ENCODE measurements at regions not wholly inside any gene's neighbourhood (a gene's known extent, or its start where the extent isn't known, plus 50 kb on each side); places are given as distances from the start of the nearest gene placed in this dataset.

DNA sequence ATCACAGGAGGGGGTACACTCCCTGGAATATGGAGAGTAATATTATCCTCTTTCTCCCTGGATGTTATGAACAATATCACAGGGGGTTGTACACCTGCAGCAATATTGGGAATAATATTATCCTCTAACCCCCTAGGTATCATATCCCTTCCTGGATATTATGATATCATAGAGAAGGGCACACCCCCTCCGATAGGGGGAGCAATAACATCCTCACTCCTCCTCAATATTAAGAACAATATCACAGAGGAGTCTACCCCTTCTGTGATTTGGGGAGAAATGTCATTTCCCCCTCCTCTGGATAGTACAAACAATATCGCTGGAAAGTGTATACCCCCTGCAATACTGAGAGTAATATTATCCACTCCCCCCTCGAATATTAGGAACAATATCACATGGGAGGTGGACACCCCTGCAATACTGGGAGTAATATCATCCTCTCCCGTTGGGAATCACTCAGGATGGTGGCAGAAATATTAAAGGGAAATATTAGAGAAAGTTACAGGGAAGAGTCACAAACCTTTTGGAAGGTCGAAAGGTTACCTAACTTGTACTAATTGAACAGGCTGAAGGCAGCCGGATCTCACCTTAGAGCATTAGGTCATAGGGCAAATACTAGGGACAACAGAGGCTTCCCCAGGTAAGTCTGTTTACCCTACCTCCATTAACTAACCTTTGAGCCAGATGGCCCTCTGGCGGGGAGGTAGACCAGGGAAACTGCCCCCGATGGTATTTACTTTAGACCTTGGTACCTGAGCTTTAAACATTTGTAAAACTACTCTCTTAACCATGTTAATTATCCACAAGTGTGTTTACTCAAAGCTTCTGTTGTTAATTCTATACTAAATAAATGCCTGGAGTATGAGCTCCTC is 57.5 kb upstream of the FREM1 start:
- intact Hi-C loops (cut with micrococcal nuclease): no loop called here

DNA sequence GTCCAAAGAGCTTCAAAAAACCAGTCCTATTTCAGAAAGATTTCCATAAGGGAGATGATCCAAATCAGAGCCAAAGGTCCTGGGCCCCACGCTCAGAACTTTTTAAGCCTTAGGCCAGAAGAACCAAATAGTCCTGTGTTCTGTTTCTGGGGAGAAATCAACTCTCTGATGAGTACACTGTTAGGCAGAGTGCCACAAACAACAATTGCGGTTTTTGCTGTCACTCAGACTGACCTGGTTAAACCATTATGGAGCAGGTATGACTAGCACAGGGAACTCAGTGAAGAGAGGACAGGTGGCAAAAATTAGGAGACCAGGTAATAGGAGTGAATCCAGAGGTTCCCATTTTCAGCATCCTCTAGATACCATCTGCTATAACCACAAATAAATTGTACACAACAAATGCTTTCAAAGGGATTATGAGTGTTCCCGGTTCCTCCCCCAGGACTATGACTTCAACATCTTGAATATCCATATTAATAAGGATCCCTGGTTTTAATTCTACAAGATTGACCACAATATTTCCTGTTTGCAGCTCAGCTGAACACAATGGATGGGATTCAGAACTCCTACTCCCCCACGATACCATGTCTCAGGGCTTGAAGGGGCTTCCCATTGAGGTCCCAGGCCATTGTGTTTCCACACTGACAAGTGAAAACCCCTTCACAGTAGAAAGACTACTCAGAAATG is 52.1 kb upstream of the FREM1 start:
- intact Hi-C loops (cut with micrococcal nuclease): no loop called here

DNA sequence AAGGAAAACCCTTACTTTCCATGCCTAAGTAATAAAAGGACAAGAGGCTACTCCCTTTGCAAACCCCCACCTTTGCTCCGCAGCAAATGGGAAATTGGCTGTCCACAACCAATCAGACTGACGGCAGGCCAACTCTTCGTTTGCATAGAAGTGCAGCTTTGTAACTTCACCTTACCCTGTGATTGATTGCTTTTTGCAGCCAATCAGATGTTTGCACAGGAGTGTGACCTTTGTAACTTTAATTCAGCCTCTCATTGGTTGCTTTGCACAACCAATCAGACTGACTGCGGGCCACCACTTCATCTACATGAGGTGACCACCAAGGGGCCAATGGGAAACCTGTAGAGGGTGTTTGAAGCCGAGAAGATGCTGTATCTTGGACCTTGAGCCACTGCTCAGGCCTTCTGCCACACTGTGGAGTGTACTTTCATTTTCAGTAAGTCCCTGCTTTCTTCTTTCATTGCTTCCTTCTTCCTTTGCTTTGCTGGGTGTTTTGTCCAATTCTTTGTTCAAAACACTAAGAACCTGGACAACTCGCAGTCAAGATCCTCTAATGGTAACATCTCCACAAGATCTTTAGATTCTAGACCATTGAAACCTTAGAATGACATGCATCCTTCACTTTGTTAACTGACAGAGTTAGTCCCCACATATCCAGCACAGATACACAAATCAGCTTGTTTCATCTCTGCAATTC is 51.3 kb upstream of the FREM1 start:
- intact Hi-C loops (cut with micrococcal nuclease): no loop called here

DNA sequence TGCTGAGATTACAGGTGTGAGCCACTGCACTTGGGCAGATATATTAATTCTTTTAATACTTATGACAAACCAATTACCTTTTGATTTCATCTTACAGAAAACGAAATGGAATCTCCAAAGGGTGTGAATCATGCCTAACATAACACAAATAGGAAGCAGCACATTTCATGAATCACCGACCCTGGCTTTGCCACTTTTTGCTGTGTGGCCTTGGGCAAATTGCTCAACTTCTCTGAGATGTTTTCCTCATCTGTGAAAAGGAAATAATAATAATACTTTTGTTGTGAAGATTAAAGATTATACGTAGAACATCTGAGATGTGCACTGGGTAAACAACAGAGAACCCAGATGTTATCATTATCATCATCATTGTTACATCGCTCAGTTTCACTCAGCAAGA is 50.7 kb upstream of the FREM1 start:
- intact Hi-C loops (cut with micrococcal nuclease): no loop called here

Measured in T-helper 2 cell treated with Interferon-gamma antibody and Interleukin-4, amounts not matched to agents 100 ng/mL and 5 ng/mL, for 36 hours (primary cell).